OCI-LY3 (cell line): ENCODE measurements at regions not wholly inside any gene's neighbourhood (a gene's known extent, or its start where the extent isn't known, plus 50 kb on each side); places are given as distances from the start of the nearest gene placed in this dataset.

Experiments used
- CTCF ChIP-seq: fragments of 200-600, 300-600 bp; sonication (generic); IDR thresholded peaks from 2 replicates; pipeline ENCODE4 v1.5.1; 2014; ENCODE audit warnings: antibody characterized with exemption, low read length, low read depth
- EZH2phosphoT487 ChIP-seq: fragments of 200-600 bp; shearing (Covaris generic); IDR thresholded peaks from 2 replicates; pipeline ENCODE4 v1.6.1; 2018; ENCODE audit warnings: antibody characterized with exemption, mixed run types, low read depth

- TF ChIP-seq CTCF (no peak), EZH2phosphoT487 (no peak)
Measured at GRCh38 chr1:79151006-79151796, 144.7 kb upstream of the ADGRL4 start.
